GM04503 (cell line): ENCODE measurements at regions not wholly inside any gene's neighbourhood (a gene's known extent, or its start where the extent isn't known, plus 50 kb on each side); places are given as distances from the start of the nearest gene placed in this dataset.
"Not testable (repeated sequence)": the region's sequence is repeated elsewhere in the genome, so short reads cannot be mapped to it uniquely, and the experiment has no call there.

Source experiments
- DNase-seq: peaks from one replicate; pipeline ENCODE4 v3.0.0-alpha.2; 2012; ENCODE audit warnings: low read depth

DNA sequence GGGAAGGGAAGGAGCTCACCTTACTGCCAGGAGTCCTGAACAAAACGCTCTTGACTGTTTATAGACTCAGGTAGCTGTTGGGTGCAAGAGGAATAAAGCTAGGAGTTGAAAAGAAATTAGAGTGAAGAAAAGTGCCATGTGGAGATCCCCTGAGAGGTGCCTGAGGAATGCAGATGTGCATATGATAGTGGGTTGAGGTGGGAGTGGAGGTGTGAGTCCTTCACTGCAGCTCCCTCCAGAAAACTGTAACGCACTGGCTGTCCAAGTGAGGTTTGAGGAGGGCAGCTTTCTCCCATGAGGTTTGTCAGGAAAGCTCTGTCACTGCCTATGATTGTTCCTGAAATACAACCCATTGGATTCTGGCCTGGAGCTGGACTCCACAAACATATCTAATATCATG is 904.8 kb upstream of the POT1 start:
- DNase-seq: no peak

GRCh38 chr7:125833839-125834238 is 904.2 kb upstream of the POT1 start:
- no peak for DNase-seq

- DNase-seq: no peak
These were observed 901.1 kb upstream of the POT1 start for GRCh38 chr7:125830743-125831142.

GRCh38 chr7:125828153-125828700 is 898.6 kb upstream of the POT1 start:
- no peak for DNase-seq

DNA sequence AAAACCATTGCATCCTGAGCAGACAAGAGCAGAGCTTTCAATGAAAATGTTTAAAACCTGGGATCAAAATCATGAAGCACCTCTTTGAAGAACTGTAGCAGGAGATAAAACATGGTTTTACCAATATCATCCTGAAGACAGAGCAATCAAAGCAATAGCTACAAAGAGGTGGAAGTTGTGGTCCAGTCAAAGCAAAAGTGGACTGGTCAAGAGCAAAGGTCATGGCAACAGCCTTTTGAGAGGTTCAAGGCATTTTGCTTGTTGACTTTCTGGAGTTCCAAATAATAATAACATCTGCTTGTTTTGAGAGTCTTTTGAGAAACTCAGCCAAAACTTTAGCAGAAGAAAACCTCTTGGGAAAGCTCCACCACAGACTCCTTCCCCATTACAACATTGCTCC is 893.9 kb upstream of the POT1 start:
- no peak for DNase-seq

- DNase-seq: no peak
These were observed 890.9 kb upstream of the POT1 start for GRCh38 chr7:125820495-125820894.

GRCh38 chr7:125814100-125814499 is 884.5 kb upstream of the POT1 start:
- no peak for DNase-seq

- not testable (repeated sequence) for DNase-seq
These were observed 876.9 kb upstream of the POT1 start for GRCh38 chr7:125806491-125806890.

- no peak for DNase-seq
These were observed 874.6 kb upstream of the POT1 start for GRCh38 chr7:125804273-125804672.

DNA sequence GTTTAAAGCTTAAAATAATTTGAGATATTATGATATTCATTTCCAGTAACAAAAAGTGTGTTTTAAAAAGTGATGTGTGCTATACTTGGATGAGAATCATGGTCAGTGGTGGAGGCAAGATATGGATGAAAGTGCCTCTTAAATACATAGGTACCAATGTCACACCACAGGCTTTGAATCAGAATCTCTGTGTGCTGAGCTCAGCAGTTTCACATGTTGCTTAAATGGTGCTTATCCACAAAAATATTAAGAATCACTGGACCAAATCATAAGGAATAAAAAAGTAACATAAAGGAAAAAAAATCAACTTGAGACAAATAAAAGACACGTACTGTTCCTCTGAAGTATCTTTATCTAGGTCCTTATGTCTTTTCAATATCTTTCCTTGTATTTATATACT is 850.5 kb upstream of the POT1 start:
- DNase-seq: no peak

- no peak for DNase-seq
These were observed 845.7 kb upstream of the POT1 start for GRCh38 chr7:125775317-125775716.

DNA sequence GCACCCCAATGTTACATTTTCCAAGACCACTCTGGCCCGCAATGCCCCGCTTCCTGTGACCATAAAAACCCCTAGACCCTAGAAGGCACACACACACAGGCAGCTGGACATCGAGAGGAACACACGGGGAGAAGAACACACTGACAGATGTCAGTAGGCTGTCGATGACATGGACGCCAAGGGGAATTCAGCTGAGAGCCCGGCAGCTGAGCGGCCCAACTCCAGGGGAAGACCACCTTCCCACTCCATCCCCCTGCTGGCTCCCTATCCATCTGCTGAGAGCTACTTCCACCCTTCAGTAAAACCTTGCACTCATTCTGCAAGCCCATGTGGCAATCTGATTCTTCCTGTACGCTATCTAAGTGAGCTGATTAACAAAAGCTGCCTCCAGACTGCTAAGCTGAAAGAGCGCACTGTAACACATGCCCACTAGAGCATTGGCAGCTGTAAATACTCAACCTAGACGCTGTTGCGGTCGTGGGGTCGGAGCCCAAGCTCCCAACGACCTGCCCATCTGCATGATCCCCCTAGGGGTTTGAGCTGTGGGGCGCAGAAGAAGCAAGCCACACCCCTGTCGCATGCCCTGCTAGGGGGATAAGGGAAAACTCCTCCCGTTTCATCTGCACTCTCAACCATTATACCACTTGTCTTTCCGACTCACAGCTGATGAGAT is 843.6 kb upstream of the POT1 start:
- DNase-seq: no peak

- no peak for DNase-seq
These were observed 818.3 kb upstream of the POT1 start for GRCh38 chr7:125747966-125748365.

DNA sequence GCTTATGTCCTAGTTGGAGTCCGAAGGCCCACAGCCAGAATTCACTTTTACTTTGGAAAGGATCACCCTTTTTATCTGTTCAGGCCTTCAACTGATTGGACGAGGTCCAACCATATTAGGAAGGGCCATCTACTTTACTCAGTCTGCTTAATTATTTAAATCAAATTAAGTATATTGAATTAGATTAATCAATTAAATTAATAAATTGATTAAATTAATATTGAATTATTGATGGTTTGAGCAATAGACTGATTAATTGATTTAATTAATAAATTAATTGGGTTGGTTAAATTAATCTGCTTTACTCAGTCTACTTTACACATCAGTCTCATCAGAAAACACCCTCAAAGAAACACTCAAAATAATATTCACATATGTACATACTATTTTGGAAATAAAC is 816.9 kb upstream of the POT1 start:
- DNase-seq: no peak

- no peak for DNase-seq
These were observed 797.6 kb upstream of the POT1 start for GRCh38 chr7:125727215-125727614.

DNA sequence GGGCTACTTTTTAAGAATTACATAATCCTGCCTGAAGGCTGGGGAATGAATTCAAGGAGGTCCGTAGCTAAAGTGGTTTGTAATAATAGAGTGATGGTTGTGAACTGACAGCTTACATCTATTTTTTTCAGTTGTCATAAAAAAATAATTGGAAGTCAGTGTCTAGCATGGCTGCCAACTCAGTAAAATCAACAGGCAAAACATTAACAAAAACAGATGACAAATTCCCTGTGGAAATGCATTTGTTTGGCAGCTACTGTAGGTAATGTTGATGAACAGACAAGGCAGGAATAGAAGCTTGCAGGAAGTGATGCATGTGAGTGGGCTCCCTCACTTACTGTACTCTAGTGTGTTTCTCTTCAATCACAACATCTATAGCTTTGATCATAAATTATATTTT is 766.0 kb upstream of the POT1 start:
- DNase-seq: no peak

GRCh38 chr7:125683156-125683555 is 753.5 kb upstream of the POT1 start:
- no peak for DNase-seq

DNA sequence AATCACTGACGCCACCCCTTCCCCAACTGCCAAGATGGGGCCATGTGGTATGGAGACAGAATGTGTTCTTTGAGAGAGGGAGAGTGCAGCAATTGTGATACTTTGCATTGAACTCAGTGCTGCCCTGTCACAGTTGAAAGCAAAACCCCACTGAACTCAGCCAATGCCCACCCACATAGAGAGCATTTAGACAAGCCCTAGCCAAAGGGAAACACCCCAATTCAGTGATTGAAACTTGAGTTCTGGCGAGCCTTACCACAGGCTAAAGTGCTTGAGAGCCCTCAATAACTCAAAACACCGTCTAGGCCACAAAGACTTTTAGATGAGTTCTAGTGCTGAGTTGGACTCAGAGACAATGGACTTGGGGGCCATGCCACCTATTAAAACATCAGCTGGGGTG is 751.9 kb upstream of the POT1 start:
- no peak for DNase-seq

- DNase-seq: no peak
These were observed 749.1 kb upstream of the POT1 start for GRCh38 chr7:125678771-125679170.

GRCh38 chr7:125675640-125676039 is 746.0 kb upstream of the POT1 start:
- DNase-seq: no peak

GRCh38 chr7:125675169-125675568 is 745.5 kb upstream of the POT1 start:
- DNase-seq: no peak

- DNase-seq: no peak
These were observed 741.4 kb upstream of the POT1 start for GRCh38 chr7:125670926-125671572.

DNA sequence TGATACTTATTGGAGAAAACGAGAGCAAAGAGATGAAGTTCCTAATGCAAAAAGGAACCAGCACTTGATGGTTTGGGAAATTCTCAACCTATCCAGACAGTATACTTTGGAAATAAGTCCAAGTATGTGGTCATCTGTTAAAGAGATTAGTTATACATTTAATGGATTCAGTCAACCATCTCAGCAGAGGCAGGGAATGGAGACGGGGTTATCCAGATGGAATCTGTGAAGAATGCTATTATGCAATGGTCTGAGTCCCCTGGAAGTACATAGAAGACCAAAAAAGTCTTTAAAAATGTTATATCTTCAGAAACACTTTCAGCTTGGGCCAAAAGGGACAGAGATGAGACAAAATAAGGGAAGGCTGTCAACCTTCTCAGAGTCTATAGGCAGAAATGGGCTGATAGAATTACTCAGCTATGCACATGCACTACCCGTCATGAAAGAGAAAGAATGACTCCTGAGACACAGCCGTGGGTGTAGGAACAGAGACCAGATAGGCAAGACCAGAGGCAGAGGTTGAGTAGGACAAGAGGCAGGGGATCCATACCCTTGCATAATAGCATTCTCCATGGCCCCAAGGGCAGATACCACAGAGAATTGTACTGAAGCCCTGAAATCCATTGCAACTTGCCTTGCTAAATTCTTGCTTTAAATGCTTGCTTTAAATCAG is 738.8 kb upstream of the POT1 start:
- DNase-seq: no peak
